ENCODE measurements at regions not wholly inside any gene's neighbourhood (a gene's known extent, or its start where the extent isn't known, plus 50 kb on each side); places are given as distances from the start of the nearest gene placed in this dataset.
"Not testable (repeated sequence)": the region's sequence is repeated elsewhere in the genome, so short reads cannot be mapped to it uniquely, and the experiment has no call there.

DNA sequence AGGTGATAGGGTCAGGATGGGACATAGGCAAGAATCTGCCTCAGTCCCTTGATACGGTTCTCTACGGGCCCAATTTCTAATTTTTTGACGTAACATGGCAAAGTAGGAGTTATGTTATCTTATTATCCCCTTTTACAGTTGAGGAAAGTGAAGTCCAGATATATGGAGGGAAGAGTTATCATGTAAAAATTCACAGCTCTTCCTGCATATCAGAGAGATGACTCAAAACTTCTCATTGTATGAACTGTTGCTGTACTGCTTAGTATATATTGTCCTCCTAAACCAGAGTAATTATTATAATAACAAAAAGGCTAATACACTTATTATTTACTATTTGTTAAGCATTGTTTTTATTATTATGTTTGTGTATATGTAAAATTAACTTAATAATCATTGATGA lies 260.5 kb upstream of the IGFBP7 start:
- DNase-seq, result no peak

DNA sequence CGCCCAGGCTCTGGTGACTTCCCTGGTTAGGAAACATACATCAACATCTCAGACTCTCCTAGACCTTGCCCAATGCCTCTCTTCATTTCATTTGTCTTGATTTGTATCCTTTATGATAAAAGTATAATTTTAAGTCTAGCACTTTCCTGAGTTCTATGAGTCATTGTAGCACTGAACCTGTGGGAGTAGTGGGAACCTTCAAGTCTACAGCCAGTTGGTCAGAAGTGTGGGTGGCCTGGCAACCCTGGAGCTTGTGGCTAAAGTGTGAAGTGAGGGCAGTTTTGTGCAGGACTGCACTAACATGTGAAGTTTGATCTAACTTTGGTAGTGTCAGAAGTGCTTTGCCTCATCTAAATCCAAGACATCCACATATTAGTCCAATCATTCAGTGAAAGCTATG lies 259.3 kb upstream of the IGFBP7 start:
- no peak for DNase-seq

DNA sequence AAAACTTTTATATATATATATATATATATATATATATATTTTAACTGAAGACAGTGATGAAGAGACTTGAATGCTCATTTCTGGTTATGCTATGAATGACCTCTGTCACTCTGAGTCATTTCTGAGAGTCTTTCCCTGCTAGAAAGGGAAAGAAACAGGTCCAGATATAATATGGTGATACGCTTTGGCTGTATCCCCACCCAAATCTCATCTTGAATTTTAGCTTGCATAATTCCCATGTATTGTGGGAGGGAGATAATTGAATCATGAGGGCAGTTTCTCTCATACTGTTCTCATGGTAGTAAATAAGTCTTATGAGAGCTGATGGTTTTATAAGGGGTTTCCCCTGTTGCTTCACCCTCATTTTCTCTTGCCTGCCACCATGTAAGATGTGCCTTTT lies 254.1 kb upstream of the IGFBP7 start:
- DNase-seq, result no peak

DNA sequence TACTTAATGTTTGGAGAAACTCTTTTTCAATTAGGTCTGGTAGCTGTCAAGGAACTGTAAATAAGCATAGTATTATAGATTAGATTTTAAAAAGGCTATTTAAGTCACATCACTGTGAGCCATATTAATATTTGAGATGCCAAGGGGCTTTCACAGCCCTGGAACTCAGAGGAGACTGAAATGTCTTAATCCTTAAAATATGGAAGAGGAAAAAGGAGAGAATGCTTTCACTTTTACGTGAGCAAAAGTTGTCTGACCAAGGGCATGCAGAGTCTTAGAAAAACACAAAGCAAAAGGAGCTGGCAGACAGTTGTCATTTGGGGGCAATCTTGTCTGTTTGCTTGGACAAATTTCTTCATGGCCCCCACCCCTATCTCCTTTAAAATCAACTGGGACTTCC lies 253.2 kb upstream of the IGFBP7 start:
- no peak for DNase-seq

DNA sequence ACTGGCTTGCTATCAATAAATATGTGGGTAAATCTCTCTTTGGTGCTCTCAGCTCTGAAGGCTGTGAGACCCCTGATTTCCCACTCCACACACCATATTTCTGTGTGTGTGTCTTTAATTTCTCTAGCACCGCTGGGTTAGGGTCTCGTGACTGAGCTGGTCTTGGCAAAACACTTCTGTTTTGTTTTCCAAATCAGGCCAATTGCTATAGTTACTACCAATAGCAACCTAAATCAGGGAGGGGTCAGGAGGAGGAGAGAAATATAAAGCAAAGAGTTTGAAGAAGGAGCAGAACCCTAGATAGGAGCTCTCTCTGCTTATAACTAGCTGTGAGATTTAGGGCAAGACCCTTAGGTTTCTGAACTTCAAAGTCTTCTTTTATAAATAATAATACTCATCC lies 250.5 kb upstream of the IGFBP7 start:
- no peak for DNase-seq

DNA sequence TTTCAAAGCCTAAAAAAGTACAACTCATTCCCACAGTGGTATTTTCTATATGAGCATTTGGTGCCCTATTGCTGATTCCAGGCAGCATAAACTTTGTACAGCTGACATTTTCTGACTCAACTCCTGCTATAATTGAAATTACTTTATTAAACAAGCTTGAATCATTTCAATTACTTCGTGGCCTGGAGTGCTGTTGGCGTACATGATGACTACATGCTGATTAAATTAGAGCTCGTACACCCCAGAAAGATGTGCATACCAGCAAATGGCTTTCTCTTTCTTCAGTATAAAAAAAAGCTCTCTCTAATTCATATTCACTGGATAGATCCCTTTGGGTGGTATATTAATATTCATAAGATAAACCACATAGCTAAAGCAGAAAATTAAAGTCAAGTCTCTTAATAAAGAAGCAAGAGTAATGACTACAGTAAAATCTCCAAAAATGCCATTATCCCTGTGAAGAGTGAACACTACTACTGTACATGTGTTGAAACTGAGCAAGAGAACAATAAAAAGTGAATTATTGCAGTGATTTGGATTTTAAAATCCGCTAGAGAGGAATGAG lies 245.0 kb upstream of the IGFBP7 start:
- no peak for DNase-seq

DNA sequence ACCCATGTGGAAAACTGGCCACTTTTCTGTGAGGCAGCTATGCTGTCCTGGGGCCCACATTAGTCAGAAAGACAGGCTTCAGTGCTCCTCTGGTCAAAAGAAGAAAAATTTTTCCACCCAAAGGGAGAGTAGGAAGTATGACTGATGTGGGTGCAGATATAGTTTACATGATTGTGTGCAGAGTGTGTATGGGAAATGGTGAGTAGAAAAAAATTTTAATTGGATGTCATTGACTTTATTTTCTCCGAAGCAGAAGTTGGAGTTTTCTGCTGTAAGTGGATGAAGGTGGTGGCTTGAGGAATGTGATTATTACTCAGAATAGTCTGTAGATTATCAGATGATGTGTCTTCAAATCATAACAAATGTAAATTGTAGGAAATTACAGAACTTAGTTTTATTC lies 241.5 kb upstream of the IGFBP7 start:
- no peak for DNase-seq

DNA sequence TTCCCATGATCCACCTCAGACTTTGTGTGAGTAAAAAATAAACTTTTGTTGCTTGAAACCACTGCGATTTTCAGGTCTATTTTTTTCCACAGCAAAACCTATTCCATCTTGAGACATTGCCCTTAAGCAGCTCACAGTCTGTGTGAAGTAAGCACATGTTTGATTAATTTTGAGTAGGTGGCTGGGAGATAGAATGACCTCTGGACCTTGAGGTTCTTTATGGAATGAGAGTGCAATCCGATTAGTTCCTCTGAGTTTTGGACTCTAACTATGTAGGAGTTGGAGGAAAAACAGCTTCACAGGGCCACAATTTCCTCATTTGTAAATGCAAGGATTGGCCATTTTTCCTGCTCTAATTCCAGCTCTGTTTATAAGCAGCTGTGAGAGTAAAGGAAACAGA lies 234.1 kb upstream of the IGFBP7 start:
- no peak for DNase-seq

DNA sequence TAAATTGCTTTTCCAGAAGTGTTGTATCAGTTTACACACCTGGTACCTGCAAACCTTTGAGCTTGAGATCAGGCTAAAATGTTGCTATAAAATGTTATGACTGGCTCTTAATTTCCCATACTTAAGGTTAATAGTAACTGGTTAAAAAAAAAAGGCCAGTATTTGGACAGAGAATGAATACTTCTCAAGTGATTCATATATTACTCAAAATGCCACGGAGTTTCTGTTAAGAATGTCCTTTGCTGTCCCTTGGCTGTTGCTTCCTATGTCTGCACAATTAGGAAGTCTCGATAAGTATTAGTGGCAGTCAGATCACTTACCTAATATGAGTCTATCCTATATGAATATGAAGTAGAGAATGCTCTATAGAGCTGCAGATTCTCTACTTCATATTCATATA lies 232.2 kb upstream of the IGFBP7 start:
- no peak for DNase-seq

DNA sequence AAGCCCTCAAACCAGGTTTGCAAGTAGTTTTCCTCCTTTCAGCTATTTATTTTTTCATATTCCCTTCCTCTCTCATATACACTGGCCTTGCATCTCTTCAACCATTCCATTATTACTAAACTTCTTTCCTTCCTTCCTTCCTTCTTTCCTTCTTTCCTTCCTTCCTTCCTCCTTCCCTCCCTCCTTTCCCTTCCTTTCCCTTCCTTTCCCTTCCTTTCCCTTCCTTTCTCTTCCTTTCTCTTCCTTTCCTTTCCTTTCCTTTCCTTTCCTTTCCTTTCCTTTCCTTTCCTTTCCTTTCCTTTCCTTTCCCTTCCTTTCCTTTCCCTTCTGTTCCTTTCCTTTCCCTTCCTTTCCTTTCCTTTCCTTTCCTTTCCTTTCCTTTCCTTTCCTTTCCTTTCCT lies 228.7 kb upstream of the IGFBP7 start:
- DNase-seq, result not testable (repeated sequence)

DNA sequence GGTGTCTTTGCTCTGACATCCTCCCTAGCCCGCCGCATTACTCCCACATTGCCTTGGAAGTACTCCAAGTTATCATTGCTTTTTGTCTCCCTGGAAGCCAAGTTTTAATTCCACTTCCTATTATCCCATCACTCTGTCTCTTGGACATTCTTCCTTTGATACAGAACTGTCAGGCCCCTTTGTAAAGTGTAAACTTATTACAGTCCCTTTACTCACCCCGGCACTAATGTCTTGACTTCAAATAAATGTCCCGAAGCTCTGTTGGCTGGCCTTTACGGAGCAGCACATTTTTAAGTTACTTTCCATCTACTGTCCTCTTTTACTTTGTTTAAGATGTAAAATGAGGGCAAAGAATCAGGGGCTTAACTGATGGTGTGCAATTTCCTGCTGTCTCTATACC lies 223.5 kb upstream of the IGFBP7 start:
- no peak for DNase-seq

DNA sequence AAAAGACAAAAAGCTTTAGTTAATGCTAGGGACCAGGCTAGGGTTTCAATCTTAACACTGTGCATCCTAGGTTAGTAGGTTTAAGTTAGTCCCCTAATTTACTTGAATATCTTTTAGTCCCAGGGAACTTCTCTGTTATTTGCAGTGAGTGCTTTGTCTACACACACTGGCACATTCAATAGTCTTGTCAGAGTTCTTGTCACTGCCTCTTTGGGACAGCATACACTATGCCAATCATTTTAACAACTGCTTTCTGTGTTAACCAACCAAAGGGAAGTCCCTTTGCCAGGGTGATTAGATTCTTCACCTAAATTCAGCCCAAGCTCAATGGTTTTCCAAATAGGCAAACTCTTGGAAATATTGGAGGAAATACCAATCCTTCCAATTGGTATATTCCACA lies 221.8 kb upstream of the IGFBP7 start:
- no peak for DNase-seq

DNA sequence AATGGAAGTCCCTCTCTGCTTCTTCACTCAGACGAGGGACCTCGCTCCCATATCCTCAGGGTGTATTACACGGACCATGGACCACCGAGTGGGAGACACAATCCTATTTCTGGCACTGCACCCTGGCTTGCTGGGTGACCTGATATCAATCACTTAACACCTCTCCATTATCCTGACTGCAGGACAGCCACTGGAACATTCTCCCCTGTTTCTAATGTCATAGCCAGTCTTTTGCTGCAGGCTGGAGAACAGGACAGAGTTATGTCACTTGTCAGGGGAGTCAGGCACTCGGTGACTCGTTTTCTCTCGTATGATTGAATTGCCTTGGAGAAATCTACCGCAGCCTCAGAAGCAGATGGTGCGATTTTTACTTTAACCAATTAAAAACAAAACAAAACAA lies 219.1 kb upstream of the IGFBP7 start:
- DNase-seq, result no peak

DNA sequence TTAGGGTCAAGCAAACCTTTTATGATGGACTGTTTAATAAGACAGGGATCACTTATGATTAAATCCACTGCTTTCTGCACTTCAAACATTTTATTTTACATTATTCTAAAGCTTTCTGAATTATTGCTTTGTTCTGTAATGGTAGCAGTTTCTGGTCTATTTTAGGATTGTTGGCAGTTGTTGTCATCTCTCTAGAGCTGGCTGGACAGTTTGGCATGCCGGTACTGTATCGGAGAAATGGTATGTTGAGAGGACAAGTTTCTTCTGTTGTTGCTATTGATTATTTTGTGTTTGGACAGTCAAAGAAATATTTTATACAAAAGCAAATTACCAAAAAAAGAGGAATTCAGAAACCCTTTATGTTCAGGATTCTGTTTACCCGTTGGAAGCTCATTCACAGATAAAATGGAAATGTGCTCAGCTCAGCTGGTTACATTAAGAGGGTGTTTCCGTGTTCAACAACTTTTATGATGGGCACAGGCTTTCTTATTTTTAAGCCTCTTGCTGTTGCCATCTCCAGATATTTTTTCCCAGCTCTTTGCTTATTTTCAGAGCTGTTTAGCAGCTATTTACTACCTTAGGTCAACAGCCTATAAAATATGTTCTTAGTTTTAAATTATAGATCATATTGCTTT lies 214.6 kb upstream of the IGFBP7 start:
- no peak for DNase-seq

DNA sequence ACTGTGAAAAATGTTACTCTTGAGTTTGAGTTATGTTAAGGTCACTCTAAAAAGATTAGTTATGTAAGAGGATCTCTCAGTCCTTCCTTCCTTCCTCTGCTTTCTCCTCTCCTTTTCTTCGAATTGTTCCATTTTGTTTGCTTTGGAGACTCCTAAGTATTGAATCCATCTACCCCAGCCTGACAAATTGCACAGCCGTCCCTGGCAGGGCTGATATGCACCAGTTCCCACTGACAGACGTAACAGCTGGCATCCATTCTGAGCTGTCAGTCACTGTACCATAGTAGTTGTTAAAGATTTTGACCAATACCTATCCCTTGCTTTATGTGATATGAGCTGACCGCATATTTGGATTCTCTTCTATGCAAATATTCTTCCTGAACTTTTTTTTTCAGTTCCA lies 210.7 kb upstream of the IGFBP7 start:
- no peak for DNase-seq

DNA sequence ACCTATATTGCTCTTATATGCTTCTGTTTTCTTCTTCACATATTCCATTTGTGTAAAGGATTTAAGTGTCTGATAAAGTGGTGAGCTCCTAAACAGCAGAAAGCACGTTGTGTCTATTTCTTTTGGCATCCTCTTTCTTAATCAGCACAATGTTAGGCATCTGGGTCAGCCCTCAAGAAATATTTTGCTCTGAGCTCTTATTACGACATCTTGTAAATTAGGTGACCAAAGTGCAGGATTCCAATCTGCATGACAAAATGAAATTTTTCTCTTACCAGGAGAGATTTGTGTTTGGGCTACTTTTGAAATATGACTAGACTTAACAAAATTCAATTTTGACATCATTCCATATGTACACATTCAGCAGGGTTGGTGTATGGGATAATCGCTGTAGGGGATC lies 210.0 kb upstream of the IGFBP7 start:
- DNase-seq, result no peak

DNA sequence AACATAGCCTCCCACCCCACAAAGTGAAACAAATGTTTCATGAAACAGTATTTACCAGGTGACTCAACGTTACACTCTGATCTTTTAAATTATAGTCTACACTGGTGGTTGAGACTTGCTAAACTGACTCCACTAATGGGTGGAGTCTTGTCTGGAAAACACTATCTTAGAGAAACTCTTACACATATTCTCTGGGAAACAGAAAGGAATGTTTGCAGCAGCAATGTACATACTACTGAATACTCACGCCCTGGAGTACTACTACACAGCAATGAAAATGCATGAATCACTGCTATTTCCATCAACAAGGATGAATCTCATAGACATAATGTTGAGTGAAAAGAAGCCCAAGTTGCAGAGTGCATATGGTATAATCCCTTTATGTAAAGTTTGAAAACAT lies 208.5 kb upstream of the IGFBP7 start:
- no peak for DNase-seq

DNA sequence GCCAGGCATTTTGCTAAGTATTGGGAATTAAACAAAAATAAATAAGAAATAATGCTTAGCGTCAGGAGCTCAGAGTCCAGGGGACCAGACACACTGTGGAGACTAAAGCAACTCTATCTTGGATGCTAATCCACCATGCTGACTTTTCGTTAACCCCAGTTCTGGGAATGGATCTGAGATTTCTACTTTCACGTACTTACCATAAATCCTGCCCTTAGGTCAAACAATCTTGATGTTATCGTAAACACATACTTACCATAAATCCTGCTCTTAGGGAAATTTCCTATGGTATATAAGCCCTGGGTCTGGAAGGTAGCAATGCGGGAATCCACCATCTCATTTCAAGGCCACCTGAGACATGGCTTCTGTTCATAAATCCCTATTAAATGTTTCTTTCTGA lies 204.5 kb upstream of the IGFBP7 start:
- DNase-seq, result no peak

DNA sequence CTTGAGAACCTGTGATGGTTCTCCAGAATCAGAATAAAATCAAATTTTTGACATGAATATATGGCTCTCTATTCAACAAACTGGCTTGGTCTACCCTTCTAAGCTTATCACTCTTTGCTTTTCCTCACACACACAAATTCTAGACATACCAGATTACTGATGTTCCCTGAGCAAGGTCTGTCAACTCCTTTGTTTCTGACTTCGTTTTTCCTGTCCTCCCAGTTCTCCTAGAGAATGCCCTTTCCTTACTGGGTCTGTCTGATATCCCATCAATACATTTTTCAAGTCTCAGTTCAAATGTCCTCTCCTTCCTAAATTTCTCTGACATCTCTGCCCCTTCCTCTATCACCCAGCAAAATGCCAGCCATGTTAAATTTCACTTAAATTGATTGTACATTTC lies 202.1 kb upstream of the IGFBP7 start:
- no peak for DNase-seq

DNA sequence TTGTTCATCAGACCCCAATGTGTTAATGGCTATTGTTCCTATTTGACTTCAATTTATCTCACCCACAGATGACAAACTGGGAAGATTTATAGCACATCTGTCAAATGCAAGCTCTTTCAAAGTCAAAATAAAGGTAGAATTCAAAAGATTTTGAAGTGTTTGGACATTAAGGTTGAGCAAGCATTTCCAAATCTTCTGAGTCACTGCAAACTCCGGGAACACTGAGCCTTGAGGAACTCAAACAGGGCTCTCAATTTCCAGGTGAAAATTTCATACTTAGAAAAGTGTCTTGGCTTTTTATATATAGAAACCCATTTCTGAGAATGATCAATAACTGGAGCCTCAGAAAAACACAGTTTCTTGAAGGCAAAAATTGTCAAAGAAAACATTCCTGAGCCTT lies 199.5 kb upstream of the IGFBP7 start:
- DNase-seq, result no peak

DNA sequence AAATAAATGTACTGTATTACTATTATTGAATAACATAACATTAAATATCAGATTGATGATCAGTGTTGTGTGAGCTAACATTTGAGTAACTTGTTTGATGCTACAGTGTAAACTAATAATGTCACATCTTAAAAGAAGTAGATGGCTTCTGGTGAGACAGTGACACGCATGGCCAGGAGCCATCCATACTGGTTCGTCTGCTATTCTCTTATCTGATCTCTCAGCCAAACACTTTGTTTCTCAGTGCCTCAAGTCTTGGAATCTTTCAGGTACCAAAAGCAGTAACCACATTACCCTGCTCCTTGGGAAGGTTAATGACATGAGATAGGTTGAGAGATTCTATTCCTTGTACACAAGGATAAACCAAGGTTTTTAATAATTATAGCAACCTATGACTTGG lies 198.1 kb upstream of the IGFBP7 start:
- no peak for DNase-seq

DNA sequence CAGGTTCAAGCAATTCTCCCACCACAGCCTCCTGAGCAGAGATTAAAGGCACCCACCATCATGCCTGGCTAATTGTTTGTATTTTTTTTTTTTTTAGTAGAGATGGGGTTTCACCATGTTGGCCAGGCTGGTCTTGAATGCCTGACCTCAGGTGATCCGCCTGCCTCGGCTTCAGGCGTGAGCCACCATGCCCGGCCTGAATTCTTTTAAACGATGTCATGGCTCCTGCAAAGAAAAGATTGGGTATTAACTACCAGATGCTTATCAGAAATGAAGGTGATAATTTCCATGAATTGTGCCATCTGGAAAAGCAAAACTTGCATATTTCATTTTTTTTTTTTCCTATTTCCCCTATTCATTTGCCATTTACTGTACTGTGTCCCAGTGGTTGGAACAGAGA lies 195.7 kb upstream of the IGFBP7 start:
- DNase-seq, result no peak

DNA sequence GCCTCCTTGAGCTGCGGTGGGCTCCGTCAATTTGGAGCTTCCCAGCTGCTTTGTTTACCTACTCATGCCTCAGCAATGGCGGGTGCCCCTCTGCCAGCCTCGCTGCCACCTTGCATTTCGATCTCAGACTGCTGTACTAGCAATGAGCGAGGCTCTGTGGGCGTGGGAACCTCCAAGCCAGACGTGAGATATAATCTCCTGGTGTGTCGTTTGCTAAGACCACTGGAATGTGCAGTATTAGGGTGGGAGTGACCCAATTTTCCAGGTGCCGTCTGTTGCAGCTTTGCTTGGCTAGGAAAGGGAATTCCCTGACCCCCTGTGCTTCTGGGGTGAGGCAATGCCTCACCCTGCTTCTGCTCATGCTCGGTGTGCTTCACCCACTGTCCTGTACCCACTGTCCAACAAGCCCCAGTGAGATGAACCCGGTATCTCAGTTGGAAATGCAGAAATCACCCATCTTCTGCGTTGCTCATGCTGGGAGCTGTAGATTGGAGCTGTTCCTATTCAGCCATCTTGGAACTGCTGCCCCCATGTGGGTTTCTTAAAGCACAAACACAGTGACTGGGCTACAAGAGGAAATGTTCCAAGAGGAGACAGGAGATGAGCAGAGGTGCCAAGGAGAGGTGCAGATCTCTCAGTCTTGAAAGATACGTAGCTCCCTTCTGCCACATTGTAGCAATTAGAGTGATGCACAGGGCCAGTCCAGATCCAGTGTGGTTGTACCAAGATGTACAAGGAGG lies 193.0 kb upstream of the IGFBP7 start:
- DNase-seq, result no peak

DNA sequence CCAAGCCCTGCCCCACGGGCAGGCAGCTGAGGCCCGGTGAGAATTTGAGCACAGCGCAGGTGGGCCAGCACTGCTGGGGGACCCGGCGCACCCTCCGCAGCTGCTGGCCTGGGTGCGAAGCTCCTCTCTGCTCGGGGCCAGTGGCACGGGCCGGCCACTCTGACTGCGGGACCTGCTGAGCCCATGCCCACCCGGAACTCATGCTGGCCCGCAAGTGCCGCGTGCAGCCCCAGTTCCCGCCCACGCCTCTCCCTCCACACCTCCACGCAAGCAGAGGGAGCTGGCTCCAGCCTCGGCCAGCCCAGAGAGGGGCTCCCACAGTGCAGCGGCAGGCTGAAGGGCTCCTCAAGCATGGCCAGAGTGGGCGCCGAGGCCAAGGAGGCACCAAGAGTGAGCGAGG lies 190.1 kb upstream of the IGFBP7 start:
- DNase-seq, result not testable (repeated sequence)

DNA sequence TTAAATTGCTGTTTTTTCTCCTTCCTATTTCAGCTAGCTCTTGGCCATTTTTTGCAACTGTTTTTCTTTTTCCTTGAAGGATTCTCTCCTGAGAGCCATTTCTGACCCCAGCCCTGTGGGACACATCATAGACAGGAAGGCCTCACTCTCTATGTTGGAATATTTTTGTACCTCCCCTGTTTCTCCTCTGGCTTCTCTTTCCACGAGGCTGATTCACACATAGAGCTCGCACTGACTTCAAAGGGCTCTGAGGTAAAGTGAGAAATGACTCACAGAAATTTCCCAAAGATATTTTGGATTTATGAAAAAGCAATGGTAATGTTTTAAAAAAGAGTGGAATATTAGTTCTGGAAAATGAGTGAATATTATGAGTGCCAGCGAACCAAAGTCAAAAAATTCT lies 181.7 kb upstream of the IGFBP7 start:
- no peak for DNase-seq

All from stimulated activated CD4-positive, alpha-beta T cell treated with anti-CD3 and anti-CD28 coated beads, Interleukin-4, amount 100 ng/mL, for 24 hours (primary cell).